ENCODE measurements at regions not wholly inside any gene's neighbourhood (a gene's known extent, or its start where the extent isn't known, plus 50 kb on each side); places are given as distances from the start of the nearest gene placed in this dataset.

GRCh38 chr3:28989646-28990089 is 291.2 kb upstream of the RBMS3 start:
- no peak for TF ChIP-seq CTCF (IDR thresholded peaks at IDR 0.05)
- TF ChIP-seq POLR2A (IDR thresholded peaks at IDR 0.05) = no peak

Measured in lower leg skin (tissue), 3 donors.